ENCODE measurements at regions not wholly inside any gene's neighbourhood (a gene's known extent, or its start where the extent isn't known, plus 50 kb on each side); places are given as distances from the start of the nearest gene placed in this dataset.

- Histone ChIP-seq H3K9me3 (no peaks in the 10 kb centered on the region), H3K4me3 (no peak overlapping the region), H3K27me3 (no peaks in the 10 kb centered on the region), H3K36me3 (no peaks in the 10 kb centered on the region), H3K27ac (no peak overlapping the region), H3K4me1 (no peaks in the 10 kb centered on the region)
- WGBS, 2 donors (ENCODE audit: low coverage in 1 of 2) = 64 to 71% methylated on average over 2 of the region's 2 CpGs
- TF ChIP-seq POLR2A (IDR thresholded peaks at IDR 0.05) (no peak), CTCF (IDR thresholded peaks at IDR 0.05) (no peak), POLR2AphosphoS5 (IDR thresholded peaks at IDR 0.05) (no peak), EP300 (IDR thresholded peaks at IDR 0.05; ENCODE audit: low read depth) (no peak)
- intact Hi-C loops (cut with DNase I; ENCODE audit: low total_unique reads) = no loop called here
- DNase-seq = no peak
- in situ Hi-C loops (cut with MboI; ENCODE audit: low pct_ligation_motif_present in 1 of 4, low pct_unique_long_range_greater_than_20kb in 1 of 4, low sequenced_read_pairs in 3 of 4) = no loop called here
Measured at GRCh38 chr2:123648956-123649355, 376.1 kb upstream of the CNTNAP5 start.

DNA sequence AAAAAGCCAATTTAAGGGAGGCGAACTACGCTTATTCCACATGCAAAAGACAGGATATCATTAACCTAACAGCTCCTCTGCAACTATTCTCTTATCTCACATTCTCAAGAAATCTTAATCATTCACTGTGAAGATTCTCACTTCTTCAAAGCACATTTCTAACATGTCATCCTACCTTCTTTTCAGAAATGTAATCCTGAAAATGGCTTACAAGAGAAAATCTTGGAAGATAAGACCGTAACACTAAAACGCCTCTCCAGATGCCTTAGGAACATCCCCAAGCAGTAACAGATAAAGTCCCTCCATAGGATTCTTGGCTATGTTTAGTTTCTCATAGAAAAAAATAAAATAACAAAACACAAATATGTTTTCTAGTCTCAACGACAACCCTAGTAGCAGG is 373.9 kb upstream of the CNTNAP5 start:
- H3K4me1 ChIP-seq = no peaks in the 10 kb centered on the region
- H3K27ac ChIP-seq = no peak overlapping the region
- no peak for DNase-seq
- intact Hi-C loops (cut with DNase I; ENCODE audit: low total_unique reads) (no loop called here), in situ Hi-C loops (cut with MboI; ENCODE audit: low pct_ligation_motif_present in 1 of 4, low pct_unique_long_range_greater_than_20kb in 1 of 4, low sequenced_read_pairs in 3 of 4) (no loop called here)
- H3K9me3 ChIP-seq = no peaks in the 10 kb centered on the region
- no peak overlapping the region for H3K4me3 ChIP-seq
- TF ChIP-seq POLR2AphosphoS5 (IDR thresholded peaks at IDR 0.05) = no peak
- no peak for TF ChIP-seq EP300 (IDR thresholded peaks at IDR 0.05; ENCODE audit: low read depth)
- TF ChIP-seq CTCF (IDR thresholded peaks at IDR 0.05) = no peak
- no peak for TF ChIP-seq POLR2A (IDR thresholded peaks at IDR 0.05)
- no peaks in the 10 kb centered on the region for H3K36me3 ChIP-seq
- H3K27me3 ChIP-seq = no peaks in the 10 kb centered on the region
- 84 to 91% methylated on average over 4 to 5 of the region's 5 CpGs for WGBS, 2 donors (ENCODE audit: low coverage in 1 of 2)

DNA sequence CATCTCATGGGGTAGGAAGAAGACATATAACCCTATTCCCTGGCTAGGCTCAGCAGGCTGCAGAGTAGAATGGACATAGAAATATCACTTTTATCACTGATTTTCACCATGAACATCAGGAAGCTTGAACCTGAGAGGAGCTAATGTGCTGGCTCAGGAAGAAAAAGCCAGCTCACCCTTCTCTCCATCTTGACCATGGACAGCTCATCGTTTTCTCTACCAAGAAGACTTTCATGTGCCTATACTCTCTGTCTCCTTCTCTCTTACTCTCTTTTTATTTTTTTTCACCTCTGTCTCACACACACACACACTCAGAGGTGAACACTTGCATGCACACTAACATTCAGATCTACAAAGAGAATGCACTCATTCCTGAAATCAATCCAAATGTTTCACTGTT is 372.8 kb upstream of the CNTNAP5 start:
- Histone ChIP-seq H3K36me3 (no peaks in the 10 kb centered on the region), H3K4me3 (no peak overlapping the region), H3K27me3 (no peaks in the 10 kb centered on the region), H3K27ac (no peak overlapping the region), H3K9me3 (no peaks in the 10 kb centered on the region), H3K4me1 (no peaks in the 10 kb centered on the region)
- in situ Hi-C loops (cut with MboI; ENCODE audit: low pct_ligation_motif_present in 1 of 4, low pct_unique_long_range_greater_than_20kb in 1 of 4, low sequenced_read_pairs in 3 of 4) (no loop called here), intact Hi-C loops (cut with DNase I; ENCODE audit: low total_unique reads) (no loop called here)
- WGBS, 2 donors (ENCODE audit: low coverage in 1 of 2) = 76 to 80% methylated on average over 1 of the region's 1 CpG
- TF ChIP-seq CTCF (IDR thresholded peaks at IDR 0.05) (no peak), POLR2A (IDR thresholded peaks at IDR 0.05) (no peak), EP300 (IDR thresholded peaks at IDR 0.05; ENCODE audit: low read depth) (no peak), POLR2AphosphoS5 (IDR thresholded peaks at IDR 0.05) (no peak)
- no peak for DNase-seq

- no peak for TF ChIP-seq POLR2A (IDR thresholded peaks at IDR 0.05)
- TF ChIP-seq CTCF (IDR thresholded peaks at IDR 0.05) = no peak
- TF ChIP-seq EP300 (IDR thresholded peaks at IDR 0.05; ENCODE audit: low read depth) = no peak
- no peak for TF ChIP-seq POLR2AphosphoS5 (IDR thresholded peaks at IDR 0.05)
- Histone ChIP-seq H3K4me1 (no peaks in the 10 kb centered on the region), H3K27ac (no peak overlapping the region), H3K36me3 (no peaks in the 10 kb centered on the region), H3K9me3 (peaks cover 0 to 3% of the 10 kb centered on the region in 2 donors), H3K27me3 (no peaks in the 10 kb centered on the region), H3K4me3 (no peak overlapping the region)
- intact Hi-C loops (cut with DNase I; ENCODE audit: low total_unique reads) = no loop called here
- DNase-seq = no peak
- in situ Hi-C loops (cut with MboI; ENCODE audit: low pct_ligation_motif_present in 1 of 4, low pct_unique_long_range_greater_than_20kb in 1 of 4, low sequenced_read_pairs in 3 of 4) = no loop called here
- 63 to 75% methylated on average over 3 to 4 of the region's 4 CpGs for WGBS, 2 donors (ENCODE audit: low coverage in 1 of 2)
Measured at GRCh38 chr2:123656590-123656989, 368.5 kb upstream of the CNTNAP5 start.
